ENCODE measurements at regions not wholly inside any gene's neighbourhood (a gene's known extent, or its start where the extent isn't known, plus 50 kb on each side); places are given as distances from the start of the nearest gene placed in this dataset.
"Not testable (repeated sequence)": the region's sequence is repeated elsewhere in the genome, so short reads cannot be mapped to it uniquely, and the experiment has no call there.

DNA sequence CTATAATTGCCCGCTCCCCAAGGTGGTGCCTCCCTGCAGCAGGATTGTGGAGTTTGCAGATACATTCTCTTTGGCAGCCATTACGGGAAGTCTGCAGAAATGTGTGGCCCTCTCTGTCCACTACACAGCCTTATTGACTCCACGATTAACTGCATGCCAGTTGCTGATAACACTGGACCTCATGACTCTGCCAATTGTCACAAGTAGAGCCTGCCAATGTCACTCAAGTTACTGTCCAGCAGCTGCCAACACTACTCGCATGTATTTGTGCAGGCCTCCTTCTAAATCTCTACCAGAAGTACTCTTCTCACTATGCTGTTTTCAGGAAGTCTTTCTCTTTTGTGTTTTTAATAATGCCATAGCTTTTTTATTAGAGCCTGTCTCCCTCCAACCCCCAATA, 128.8 kb downstream of the PPP1R3A start:
- DNase-seq (ENCODE audit: low read depth): no peak
- in situ Hi-C loops (cut with HindIII; ENCODE audit: low pct_unique_long_range_greater_than_20kb, low sequenced_read_pairs): no loop called here

DNA sequence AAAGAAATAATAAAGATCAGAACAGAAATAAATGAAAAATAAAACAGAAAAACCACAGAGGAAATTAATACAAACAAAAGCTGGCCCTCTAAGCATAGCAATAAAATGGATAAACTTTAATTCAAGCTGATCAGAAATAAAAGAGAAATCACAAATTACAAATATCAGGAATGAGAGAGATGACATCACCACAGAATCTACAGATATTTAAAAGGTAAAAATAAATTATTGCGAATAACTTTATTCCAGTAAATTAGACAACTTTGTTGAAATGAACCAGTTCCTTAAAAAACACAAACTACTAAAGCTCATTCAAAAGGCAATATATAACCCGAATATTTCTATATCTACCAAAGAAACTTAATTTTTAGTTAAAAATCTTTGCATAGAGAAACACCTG, 131.7 kb downstream of the PPP1R3A start:
- DNase-seq (ENCODE audit: low read depth): no peak
- in situ Hi-C loops (cut with HindIII; ENCODE audit: low pct_unique_long_range_greater_than_20kb, low sequenced_read_pairs): no loop called here

DNA sequence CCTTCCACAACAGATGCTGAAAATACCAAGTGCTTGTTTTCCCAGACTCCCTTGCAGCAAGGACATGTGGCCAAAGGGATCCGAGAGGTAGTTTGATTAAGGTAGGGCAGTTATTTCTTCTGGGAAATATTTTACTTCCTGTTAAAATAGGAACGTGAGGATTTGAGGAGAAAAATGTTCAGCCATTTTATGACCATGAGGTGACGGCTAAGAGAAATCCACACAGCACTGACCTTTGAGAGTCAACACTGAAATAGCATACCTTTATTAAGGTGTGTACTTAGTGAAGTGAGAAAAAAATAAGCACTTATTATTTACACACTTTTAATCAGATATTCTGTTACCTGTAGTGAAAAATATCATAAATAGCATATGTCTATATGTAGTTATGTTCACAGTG, 133.9 kb downstream of the PPP1R3A start:
- DNase-seq (ENCODE audit: low read depth): no peak
- in situ Hi-C loops (cut with HindIII; ENCODE audit: low pct_unique_long_range_greater_than_20kb, low sequenced_read_pairs): no loop called here

DNA sequence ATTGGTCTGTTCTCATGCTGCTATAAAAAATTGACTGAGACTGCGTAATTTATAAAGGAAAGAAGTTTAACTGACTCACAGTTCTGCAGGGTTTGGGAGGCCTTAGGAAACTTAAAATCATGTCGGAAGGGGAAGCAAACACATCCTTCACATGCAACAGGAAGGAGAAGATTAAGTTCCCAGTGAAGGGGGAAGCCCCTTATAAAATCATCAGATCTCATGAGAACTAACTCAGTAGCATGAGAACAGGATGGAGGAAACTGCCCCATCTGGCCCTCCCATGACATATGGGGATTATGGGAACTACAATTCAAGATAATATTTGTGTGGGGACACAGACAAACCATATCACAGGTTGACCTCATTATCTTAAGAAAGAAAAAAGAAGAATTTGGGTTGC, 134.5 kb downstream of the PPP1R3A start:
- no peak for DNase-seq (ENCODE audit: low read depth)

DNA sequence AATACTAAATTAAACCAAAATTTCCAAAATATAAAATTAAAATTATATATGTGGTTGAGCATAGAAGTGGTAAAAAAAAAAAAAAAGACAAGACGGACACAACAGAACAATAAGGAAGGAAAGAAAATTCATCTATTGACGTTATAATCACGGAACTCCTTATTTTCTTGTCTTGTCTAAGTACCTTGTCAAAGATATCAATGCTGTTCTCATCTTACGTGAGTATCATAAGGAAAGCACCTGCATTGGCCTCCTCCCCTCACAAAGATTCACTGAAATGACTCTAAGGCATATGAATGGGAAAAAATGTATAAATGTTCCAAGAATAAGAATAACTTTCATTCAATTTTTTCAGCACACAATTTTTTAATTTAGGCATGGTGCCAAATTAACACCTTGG, 135.4 kb downstream of the PPP1R3A start:
- in situ Hi-C loops (cut with HindIII; ENCODE audit: low pct_unique_long_range_greater_than_20kb, low sequenced_read_pairs): no loop called here
- DNase-seq (ENCODE audit: low read depth): no peak

More for the DNA sequence above, 134.5 kb downstream of the PPP1R3A start:
- in situ Hi-C loops (cut with HindIII; ENCODE audit: low pct_unique_long_range_greater_than_20kb, low sequenced_read_pairs): no loop called here

DNA sequence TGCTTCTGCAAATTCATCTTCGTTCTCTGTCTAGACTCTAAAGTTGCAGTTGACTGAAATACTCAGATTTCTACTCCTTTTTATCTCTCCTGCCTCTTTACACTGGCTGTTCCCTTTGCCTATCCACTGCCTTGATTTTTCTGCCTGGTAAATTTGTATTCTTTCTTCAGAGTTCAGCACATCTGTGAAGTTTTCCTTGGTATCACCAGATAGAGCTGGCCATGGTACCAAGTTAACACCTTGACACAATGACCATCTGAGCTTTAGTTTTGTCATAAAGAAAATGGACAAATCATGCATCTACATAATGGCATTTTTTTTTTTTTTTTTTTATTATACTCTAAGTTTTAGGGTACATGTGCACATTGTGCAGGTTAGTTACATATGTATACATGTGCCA, 143.0 kb downstream of the PPP1R3A start:
- in situ Hi-C loops (cut with HindIII; ENCODE audit: low pct_unique_long_range_greater_than_20kb, low sequenced_read_pairs): no loop called here
- DNase-seq (ENCODE audit: low read depth): no peak

DNA sequence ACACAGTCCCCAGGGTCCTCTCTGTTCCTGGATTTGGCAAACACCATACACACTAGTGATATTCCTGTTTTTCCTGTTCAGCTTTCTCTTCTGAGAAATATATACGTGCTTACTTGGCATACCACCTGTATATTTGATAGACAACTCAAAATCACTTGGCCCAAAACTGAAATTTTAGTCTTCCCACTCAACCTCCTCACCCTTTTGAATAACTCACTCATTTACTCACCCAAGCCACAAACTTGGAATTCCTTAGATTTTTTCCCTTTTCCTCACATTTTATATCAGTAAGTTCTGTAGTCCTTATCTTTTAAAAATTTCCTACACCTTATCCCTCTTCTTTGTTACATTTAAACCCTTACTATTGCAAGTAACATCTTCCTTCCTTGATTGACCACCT, 143.4 kb downstream of the PPP1R3A start:
- in situ Hi-C loops (cut with HindIII; ENCODE audit: low pct_unique_long_range_greater_than_20kb, low sequenced_read_pairs): no loop called here
- DNase-seq (ENCODE audit: low read depth): no peak

DNA sequence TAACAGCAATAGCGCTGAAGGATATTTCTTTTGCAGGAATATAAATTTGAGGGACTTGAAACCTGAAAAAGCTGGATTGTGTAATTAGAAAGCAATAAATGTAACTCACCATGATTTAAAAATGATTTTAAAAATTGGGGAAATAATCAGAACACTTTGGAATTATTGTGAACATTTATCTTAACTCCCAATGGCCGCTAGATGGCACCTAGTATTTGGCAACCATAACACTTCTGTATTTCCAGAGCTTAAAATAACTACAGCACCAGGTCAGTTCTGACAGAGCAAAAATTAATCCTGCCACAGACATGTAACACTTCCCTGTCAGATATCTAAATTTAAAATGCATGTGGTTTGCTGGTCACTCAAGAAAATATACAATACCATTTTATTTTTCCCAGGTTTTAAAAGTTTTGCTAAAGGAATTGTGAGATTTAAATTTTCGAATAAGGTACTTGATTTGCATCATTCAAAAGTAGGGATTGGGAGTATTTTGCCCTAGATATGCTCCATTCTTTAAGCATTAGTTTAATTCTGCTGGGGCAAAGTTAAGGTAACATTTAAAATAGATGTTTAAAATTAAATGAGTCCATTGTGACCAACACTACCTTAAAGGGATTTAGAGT, 144.5 kb downstream of the PPP1R3A start:
- in situ Hi-C loops (cut with HindIII; ENCODE audit: low pct_unique_long_range_greater_than_20kb, low sequenced_read_pairs): no loop called here
- peak; percentile 9 for DNase-seq (ENCODE audit: low read depth)

DNA sequence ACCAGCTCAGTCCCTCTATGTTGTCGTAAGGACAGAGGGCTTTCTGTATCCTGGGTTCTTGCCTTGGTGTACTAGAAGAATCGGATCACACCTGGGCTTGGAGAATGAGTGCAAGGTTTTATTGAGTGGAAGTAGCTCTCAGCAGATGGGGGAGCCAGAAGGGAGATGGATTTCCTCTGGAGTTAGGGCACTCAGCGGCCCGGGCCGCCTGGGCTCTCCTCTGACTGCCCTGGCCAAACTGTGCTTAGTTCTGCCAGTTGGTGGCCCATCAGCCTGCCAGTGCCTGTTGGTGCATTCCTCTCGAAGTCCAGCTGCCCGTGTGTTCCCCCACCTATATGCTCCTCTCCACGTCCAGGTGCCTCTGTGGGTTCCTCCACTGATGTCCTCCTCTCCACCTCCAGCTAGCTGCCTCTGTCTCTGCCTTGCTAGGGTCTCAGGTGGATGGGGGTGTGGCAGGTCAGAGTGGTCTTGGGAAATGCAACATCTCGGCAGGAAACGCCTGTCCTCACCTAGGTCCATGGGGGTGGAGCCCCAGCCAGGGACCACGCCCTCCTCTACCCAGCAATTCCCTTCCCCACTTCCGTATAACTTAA, 148.6 kb downstream of the PPP1R3A start:
- in situ Hi-C loops (cut with HindIII; ENCODE audit: low pct_unique_long_range_greater_than_20kb, low sequenced_read_pairs): no loop called here
- DNase-seq (ENCODE audit: low read depth): no peak

DNA sequence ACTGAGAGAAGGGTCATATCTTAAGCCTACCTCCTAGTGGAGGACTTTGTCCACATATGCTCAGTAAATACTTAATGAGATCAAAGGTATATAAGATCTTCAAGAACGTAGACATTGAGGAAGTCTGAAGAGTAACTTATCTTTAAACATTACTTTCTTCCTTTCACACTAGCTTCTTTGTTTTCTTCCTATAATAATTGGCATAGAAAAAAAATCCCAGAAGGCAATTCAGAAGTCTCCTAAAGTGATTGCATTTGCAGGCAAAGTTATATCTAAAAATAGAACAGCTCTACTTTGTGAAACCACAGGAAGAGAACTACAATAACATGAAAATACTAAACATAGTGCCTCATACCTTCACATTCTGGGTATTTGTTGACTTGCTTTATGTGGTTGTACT, 150.4 kb downstream of the PPP1R3A start:
- DNase-seq (ENCODE audit: low read depth): no peak
- in situ Hi-C loops (cut with HindIII; ENCODE audit: low pct_unique_long_range_greater_than_20kb, low sequenced_read_pairs): no loop called here

DNA sequence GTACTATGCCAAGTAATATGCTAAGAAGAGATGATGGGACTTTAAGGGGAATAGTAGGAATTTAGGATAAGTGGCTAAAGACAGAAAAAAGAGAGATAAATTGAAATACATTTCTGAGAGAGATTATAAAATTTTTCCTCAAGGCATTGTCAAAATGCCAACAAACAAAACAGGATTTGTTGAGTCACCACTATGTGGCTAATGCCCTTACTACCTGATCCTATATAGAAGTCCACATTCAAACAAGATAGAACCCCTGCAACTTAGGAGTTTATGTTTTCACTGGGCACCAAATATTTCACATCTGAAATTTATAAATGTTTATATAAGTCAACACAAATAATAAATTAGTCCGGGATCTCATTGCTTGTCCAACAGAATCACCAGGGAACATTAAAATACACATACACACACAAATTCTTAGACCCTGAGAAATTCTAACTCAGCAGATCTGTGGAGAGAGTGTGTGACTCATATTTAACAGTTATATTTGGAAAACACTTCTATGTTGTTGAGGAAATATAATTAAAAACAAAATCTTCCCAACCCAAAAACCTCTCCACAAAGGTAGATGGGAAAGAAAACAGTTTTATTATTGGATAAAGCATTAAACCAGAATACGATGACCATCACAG, 154.3 kb downstream of the PPP1R3A start:
- in situ Hi-C loops (cut with HindIII; ENCODE audit: low pct_unique_long_range_greater_than_20kb, low sequenced_read_pairs): no loop called here
- no peak for DNase-seq (ENCODE audit: low read depth)

DNA sequence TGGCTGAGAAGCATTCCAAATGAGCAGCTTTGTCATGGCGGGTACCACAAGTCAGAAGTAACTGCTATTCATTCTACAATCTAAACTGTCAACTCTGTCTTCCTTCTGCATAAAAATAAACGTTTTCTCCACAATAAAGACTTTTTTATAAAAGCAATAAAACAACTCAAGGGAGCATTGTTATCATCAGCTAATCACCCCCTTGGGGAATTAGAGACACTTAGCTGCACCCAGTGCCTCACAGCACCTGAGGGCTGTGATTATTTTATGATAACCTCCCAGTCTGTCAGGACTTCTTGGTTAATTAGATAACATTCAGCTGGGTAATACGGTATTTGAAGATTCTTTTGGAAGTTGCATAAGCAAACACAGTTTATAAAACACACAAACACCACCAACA, 155.6 kb downstream of the PPP1R3A start:
- in situ Hi-C loops (cut with HindIII; ENCODE audit: low pct_unique_long_range_greater_than_20kb, low sequenced_read_pairs): no loop called here
- DNase-seq (ENCODE audit: low read depth): no peak

DNA sequence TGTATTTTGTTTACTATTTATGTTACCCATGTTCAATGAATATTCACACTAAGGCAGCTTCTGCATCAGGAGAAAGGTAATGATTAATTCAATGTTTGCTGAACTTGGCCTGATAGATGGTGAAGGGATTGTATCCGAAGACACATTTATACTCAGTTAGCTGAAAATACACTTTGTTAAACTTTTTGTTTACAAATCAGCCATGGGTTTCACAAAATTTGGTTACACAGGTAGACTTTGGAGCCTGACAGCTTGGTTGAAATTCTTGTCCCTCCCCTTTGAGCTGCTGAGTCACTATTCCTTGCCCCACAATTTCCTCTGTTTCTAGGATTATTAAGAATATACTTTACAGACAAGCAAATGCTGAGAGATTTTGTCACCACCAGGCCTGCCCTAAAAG, 162.6 kb downstream of the PPP1R3A start:
- in situ Hi-C loops (cut with HindIII; ENCODE audit: low pct_unique_long_range_greater_than_20kb, low sequenced_read_pairs): no loop called here
- DNase-seq (ENCODE audit: low read depth): no peak

DNA sequence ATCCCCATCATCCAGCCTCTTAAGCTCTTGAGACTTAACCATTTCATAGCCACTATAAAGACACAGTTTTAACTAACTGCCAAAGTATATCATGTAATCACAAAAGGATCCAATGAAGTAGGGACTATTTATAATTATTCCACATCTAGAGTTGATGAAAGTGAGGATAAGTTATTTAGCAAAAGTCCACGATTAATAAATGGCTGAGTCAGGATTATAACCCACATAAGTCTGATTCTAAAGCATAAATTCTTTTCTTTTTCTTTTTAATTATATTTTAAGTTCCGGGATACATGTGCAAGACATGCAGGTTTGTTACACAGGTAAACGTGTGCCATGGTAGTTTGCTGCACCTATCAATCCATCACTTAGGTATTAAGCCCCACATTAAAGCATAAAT, 166.1 kb downstream of the PPP1R3A start:
- in situ Hi-C loops (cut with HindIII; ENCODE audit: low pct_unique_long_range_greater_than_20kb, low sequenced_read_pairs): no loop called here
- DNase-seq (ENCODE audit: low read depth): no peak

DNA sequence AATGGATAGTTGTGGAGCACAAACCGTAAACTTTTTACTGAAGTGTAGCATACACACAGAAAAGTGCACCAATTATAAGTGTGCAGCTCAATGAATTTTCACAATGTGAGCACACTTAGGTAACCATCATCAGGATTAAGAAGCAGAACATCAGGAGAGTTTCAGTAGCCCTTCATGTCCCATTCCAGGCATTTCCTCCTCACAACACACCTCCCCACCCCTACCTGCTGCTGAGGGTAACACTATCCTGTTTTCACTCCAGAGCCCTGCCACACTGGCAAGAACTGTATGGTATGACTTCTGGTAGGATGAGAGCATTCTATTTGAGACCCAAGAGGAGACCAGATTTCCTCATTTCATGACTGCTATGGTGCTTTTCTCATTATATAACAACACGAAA, 166.5 kb downstream of the PPP1R3A start:
- DNase-seq (ENCODE audit: low read depth): no peak
- in situ Hi-C loops (cut with HindIII; ENCODE audit: low pct_unique_long_range_greater_than_20kb, low sequenced_read_pairs): no loop called here

DNA sequence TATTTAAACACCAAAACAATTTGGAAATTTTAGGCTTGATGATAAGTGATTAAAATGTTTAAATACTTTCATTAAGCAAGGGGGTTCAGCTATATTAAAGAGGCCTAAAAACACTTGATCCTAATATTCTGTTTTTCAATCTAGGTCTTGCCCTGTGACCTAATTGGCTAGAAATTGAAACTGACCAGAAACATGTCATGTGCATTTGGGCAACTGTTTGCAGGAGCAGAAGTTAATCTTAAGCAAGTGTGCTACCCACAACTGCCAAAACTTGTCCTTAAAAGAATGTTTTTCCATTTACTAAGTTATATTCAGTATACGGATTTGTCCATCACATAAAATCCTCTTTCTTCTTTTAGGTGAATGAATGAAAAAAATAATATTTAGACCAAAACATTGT, 167.3 kb downstream of the PPP1R3A start:
- in situ Hi-C loops (cut with HindIII; ENCODE audit: low pct_unique_long_range_greater_than_20kb, low sequenced_read_pairs): no loop called here
- no peak for DNase-seq (ENCODE audit: low read depth)

DNA sequence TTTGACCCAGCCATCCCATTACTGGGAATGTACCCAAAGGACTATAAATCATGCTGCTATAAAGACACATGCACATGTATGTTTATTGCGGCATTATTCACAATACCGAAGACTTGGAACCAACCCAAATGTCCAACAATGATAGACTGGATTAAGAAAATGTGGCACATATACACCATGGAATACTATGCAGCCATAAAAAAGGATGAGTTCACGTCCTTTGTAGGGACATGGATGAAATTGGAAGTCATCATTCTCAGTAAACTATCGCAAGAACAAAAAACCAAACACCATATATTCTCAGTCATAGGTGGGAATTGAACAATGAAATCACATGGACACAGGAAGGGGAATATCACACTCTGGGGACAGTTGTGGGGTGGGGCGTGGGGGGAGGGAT, 170.4 kb downstream of the PPP1R3A start:
- DNase-seq (ENCODE audit: low read depth); in situ Hi-C loops (cut with HindIII; ENCODE audit: low pct_unique_long_range_greater_than_20kb, low sequenced_read_pairs): not testable (repeated sequence)

DNA sequence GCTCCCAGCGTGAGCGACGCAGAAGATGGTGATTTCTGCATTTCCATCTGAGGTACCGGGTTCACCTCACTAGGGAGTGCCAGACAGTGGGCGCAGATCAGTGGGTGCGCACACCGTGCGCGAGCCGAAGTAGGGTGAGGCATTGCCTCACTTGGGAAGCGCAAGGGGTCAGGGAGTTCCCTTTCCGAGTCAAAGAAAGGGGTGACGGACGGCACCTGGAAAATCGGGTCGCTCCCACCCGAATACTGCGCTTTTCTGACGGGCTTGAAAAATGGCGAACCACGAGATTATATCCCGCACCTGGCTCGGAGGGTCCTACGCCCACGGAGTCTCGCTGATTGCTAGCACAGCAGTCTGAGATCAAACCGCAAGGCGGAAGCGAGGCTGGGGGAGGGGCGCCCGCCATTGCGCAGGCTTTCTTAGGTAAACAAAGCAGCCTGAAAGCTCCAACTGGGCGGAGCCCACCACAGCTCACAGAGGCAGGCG, 175.8 kb downstream of the PPP1R3A start:
- in situ Hi-C loops (cut with HindIII; ENCODE audit: low pct_unique_long_range_greater_than_20kb, low sequenced_read_pairs); DNase-seq (ENCODE audit: low read depth): not testable (repeated sequence)

DNA sequence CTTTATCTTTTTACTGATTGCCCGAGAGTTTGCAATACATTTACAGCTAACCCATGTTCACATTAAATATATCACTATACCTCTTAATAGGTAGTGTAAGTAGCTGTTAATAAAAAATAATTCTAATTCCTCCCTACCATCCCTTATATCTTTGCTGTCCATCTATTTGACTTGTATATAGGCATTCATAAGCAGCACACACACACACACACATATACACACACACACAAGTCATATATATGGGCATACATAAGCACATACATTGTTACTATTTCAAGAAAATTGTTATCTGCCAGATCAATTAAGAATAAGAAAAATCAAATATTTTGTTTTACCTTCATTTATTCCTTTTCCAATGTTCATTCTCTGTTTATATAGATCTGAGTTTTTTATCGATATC, 176.4 kb downstream of the PPP1R3A start:
- no peak for DNase-seq (ENCODE audit: low read depth)
- in situ Hi-C loops (cut with HindIII; ENCODE audit: low pct_unique_long_range_greater_than_20kb, low sequenced_read_pairs): no loop called here

DNA sequence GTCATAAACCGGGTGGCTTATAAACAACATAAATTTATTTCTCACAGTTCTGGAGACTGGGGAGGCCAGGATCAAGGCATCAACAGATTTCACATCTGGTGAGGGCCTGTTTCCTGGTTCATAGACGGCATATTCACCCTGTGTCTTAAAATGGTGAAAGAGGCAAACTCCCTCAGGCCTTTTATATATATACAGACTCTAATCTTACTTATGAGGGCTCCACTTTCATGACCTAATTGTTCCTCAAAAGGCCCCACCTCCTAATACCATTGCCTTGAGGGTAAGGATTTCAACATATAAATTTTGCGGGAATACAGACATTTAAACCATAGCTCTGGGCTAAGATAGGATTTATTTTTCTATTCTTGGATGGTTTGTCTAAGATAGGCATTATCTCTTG, 187.2 kb downstream of the PPP1R3A start:
- DNase-seq (ENCODE audit: low read depth): no peak
- in situ Hi-C loops (cut with HindIII; ENCODE audit: low pct_unique_long_range_greater_than_20kb, low sequenced_read_pairs): no loop called here
